ENCODE measurements at regions not wholly inside any gene's neighbourhood (a gene's known extent, or its start where the extent isn't known, plus 50 kb on each side); places are given as distances from the start of the nearest gene placed in this dataset.

GRCh38 chr2:19785867-19786266, 115.9 kb downstream of the TTC32 start:
- DNase-seq (ENCODE audit: low read depth) = no peak
- no peak overlapping the region for H3K4me3 ChIP-seq (ENCODE audit: low read length)
- TF ChIP-seq, protein P1, sequence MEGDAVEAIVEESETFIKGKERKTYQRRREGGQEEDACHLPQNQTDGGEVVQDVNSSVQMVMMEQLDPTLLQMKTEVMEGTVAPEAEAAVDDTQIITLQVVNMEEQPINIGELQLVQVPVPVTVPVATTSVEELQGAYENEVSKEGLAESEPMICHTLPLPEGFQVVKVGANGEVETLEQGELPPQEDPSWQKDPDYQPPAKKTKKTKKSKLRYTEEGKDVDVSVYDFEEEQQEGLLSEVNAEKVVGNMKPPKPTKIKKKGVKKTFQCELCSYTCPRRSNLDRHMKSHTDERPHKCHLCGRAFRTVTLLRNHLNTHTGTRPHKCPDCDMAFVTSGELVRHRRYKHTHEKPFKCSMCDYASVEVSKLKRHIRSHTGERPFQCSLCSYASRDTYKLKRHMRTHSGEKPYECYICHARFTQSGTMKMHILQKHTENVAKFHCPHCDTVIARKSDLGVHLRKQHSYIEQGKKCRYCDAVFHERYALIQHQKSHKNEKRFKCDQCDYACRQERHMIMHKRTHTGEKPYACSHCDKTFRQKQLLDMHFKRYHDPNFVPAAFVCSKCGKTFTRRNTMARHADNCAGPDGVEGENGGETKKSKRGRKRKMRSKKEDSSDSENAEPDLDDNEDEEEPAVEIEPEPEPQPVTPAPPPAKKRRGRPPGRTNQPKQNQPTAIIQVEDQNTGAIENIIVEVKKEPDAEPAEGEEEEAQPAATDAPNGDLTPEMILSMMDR (conservative IDR thresholded peaks at IDR 0.05; ENCODE audit: low read length) = no peak

- DNase-seq (ENCODE audit: low read depth) = peak; percentile 54
- no peak overlapping the region for H3K4me3 ChIP-seq (ENCODE audit: low read length)
- TF ChIP-seq, protein P1 (conservative IDR thresholded peaks at IDR 0.05; ENCODE audit: low read length) = no peak
Observed at GRCh38 chr2:19785447-19785846, 116.3 kb downstream of the TTC32 start.

DNA sequence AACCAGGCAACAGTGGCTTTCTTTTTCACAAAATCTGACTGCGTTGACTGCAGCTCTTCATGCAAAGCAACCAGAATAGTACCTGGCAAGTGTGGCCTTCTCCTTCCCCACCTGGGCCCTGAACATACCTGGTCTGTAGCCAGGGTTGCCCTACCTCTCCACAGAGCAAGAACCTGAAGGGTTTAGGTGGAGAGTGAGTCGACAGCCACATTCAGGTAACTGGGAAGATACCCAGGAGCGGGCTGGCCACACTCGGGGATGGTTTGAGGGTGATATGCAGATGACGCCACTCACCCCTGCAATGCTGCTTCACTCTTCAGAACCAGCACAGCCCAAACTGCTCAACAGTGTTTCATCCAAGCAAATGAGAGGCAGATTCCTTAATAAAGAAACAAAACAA, 117.3 kb downstream of the TTC32 start:
- DNase-seq (ENCODE audit: low read depth) = no peak
- TF ChIP-seq, protein P1 (conservative IDR thresholded peaks at IDR 0.05; ENCODE audit: low read length) = no peak

DNA sequence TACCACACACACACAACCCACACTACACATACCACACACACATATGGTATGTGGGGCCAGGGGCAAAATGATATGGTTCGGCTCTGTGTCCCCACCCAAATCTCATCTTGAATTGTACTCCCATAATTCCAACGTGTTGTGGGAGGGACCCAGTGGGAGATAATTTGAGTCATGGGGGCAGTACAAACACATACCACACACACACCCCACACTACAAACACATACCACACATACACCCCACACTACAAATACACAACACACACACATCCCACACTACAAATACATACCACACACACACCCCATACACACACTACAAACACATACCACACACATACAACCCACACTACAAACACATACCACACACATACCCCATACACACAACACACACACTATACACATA, 117.8 kb downstream of the TTC32 start:
- TF ChIP-seq, protein P1 (conservative IDR thresholded peaks at IDR 0.05; ENCODE audit: low read length) = no peak
- no peak overlapping the region for H3K4me3 ChIP-seq (ENCODE audit: low read length)
- no peak for DNase-seq (ENCODE audit: low read depth)

More for the DNA sequence above, 117.3 kb downstream of the TTC32 start:
- no peak overlapping the region for H3K4me3 ChIP-seq (ENCODE audit: low read length)

GRCh38 chr2:19776941-19777514, 124.8 kb downstream of the TTC32 start:
- no peak for DNase-seq (ENCODE audit: low read depth)
- TF ChIP-seq, protein P1 (conservative IDR thresholded peaks at IDR 0.05; ENCODE audit: low read length) = no peak

GRCh38 chr2:19775838-19776237, 125.9 kb downstream of the TTC32 start:
- TF ChIP-seq, protein P1 (conservative IDR thresholded peaks at IDR 0.05; ENCODE audit: low read length) = no peak
- DNase-seq (ENCODE audit: low read depth) = no peak
- H3K4me3 ChIP-seq (ENCODE audit: low read length) = no peak overlapping the region

More at GRCh38 chr2:19776941-19777514, 124.8 kb downstream of the TTC32 start:
- H3K4me3 ChIP-seq (ENCODE audit: low read length) = no peak overlapping the region

DNA sequence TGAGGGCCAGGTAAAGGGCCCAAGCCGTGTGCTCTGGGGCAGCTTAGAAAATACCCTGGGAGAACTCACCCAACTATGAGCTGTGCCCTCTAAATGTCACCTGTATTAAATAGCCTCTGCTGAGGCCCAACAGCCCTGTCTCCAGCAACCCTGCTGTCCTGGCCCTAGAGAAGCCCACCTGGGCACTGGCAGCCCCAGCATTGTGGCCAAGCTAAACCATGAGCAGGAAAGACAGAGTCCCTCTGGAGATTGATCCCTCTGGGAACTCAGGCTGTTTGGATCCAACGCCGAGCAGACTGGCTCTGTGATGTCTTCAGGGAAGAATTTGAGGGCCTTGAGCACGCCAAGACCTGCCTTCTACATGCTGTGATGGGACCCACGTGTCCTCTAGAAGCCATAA, 126.5 kb downstream of the TTC32 start:
- TF ChIP-seq, protein P1 (conservative IDR thresholded peaks at IDR 0.05; ENCODE audit: low read length) = no peak
- DNase-seq (ENCODE audit: low read depth) = no peak
- H3K4me3 ChIP-seq (ENCODE audit: low read length) = no peak overlapping the region
